ENCODE measurements at regions not wholly inside any gene's neighbourhood (a gene's known extent, or its start where the extent isn't known, plus 50 kb on each side); places are given as distances from the start of the nearest gene placed in this dataset.
A peak's percentile ranks its signal among the peaks of the same experiment; 100 is the strongest.

DNA sequence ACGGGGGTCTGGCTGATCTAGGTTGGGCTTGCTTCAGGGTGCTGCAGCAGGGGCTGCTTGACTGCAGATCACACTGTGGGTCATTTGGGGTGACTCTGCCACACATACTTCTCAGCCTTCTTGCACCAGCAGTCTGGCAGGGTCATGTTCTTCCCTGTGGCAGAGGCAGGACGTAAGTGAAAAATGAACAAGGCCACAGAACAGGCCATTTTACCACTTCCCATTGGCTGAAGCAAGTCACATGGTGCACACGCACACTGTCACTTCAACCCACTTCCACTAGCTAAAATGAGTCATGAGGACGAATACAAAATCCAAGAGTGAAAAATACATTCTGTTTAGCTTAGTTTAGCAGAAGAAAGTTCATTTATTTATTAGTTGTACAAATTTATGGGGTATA lies 168.6 kb upstream of the GGTLC1 start:
- in situ Hi-C loops (cut with MboI; ENCODE audit: low sequenced_read_pairs), result loop anchor here (25.0 kb wide), 2 partner anchors 105 to 755 kb away; no protein-coding TSS in a partner anchor
- Histone ChIP-seq H3K4me3 (no peak overlapping the region), H3K9me3 (no peaks in the 10 kb centered on the region), H3K4me1 (no peaks in the 10 kb centered on the region), H3K27me3 (ENCODE audit: low read depth) (no peaks in the 10 kb centered on the region), H3K36me3 (replicated peaks) (no peaks in the 10 kb centered on the region)
- DNase-seq (ENCODE audit: low spot score in 2 of 2), result no peak

DNA sequence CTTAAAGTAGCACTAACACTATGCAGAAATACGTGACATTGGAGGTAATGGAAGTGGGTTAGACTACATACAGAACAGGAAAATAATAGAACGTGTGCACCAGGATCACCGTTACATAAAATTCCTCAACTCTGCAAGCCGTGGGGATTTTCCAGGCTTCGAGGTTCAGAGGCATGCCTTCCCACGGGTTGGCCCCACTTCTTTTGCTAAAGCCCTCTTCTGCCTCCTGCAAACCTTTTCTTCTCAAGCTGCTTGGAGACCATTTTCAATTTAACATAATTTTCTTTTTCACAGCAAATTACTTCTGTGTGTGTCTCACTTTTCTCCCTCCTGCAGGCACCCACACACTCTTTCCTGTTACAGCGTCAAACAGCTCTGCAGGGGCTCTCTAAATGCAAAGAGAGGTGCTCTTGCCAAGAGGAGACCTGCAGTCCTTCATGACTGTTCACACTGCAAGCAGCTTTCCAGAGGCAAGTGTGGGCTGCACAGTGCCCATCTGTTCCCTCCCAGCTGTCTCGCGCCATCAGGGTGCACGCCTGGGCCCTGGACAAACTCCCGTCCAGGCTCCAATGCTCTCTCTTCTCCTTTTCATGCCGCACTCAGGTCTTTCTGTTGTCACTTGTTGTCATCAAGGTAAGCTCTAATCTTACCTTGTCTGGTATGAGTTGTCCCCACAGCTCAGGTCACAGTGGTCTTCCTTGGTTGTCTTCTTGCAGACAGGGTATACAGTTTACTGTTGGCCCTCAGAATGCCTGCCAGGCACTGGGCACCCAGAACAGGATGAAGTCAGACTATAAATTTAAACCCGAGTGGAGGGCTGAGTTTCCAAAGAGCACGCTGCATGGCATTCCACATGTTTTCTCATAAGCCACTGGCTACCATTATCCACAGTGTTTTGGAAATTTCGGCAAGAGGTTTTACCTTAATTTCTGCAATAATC lies 164.8 kb upstream of the GGTLC1 start:
- no peak for DNase-seq (ENCODE audit: low spot score in 2 of 2)
- no peaks in the 10 kb centered on the region for H3K4me1 ChIP-seq
- no peak overlapping the region for H3K4me3 ChIP-seq
- in situ Hi-C loops (cut with MboI; ENCODE audit: low sequenced_read_pairs), result loop anchor here (25.0 kb wide), 2 partner anchors 109 to 759 kb away; no protein-coding TSS in a partner anchor
- no peaks in the 10 kb centered on the region for H3K27me3 ChIP-seq (ENCODE audit: low read depth)
- no peaks in the 10 kb centered on the region for H3K9me3 ChIP-seq
- no peaks in the 10 kb centered on the region for H3K36me3 ChIP-seq (replicated peaks)

DNA sequence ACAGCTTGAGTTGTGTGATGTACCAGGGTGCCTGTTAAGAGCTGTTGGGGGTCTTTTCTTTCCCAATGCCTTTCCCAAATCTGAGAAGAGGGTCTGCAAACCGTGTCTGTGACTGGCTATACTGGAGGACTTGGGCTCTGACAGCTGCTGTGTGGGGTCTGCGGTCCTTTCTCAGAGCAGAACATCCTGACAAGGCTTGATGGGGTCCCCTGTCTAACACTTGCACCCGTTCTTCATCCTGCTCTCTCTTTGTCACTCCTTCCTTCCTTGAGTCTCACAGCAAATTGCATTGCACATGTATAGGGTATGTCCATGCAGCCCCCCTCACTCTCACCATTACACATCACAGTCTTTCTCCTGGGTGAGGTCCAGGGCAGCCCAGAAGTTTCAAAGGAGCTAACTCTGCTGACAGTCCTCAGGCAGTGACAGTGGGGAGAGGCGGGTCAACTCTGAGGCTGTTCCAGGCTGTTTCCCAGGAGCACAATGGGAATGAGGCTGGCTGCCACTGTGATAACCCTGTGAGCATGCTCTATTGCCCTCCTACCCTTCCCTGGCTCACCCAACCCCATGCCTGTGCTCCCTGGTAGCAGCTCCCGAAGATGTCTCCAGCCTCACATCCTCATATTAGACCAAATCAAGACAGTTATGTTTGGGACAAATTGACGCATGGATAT lies 163.2 kb upstream of the GGTLC1 start:
- in situ Hi-C loops (cut with MboI; ENCODE audit: low sequenced_read_pairs), result loop anchor here (25.0 kb wide), 2 partner anchors 111 to 761 kb away; no protein-coding TSS in a partner anchor
- Histone ChIP-seq H3K9me3 (no peaks in the 10 kb centered on the region), H3K27me3 (ENCODE audit: low read depth) (no peaks in the 10 kb centered on the region), H3K36me3 (replicated peaks) (no peaks in the 10 kb centered on the region), H3K4me1 (no peaks in the 10 kb centered on the region), H3K4me3 (no peak overlapping the region)
- no peak for DNase-seq (ENCODE audit: low spot score in 2 of 2)

DNA sequence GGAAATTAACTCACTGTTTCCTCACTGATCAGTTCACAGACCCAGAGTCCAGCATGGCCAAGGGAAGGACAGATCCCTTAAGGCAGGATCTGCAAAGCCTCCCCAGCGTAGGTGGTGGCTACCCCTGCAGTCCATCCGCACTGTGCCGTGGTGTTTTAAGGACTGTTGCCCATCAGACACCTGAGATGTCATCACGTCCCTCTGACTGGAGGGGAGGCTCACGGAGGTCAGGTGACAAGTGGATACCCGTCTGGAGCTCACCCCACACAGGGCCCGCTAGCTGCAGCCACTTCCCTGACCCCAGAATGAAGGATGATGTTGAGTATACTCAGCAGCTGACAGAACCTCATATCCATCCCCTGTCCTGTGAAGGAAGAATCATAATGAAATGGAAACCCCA lies 161.8 kb upstream of the GGTLC1 start:
- no peak for DNase-seq (ENCODE audit: low spot score in 2 of 2)
- H3K4me1 ChIP-seq, result no peaks in the 10 kb centered on the region
- no peaks in the 10 kb centered on the region for H3K36me3 ChIP-seq (replicated peaks)
- H3K9me3 ChIP-seq, result no peaks in the 10 kb centered on the region
- no peaks in the 10 kb centered on the region for H3K27me3 ChIP-seq (ENCODE audit: low read depth)
- in situ Hi-C loops (cut with MboI; ENCODE audit: low sequenced_read_pairs), result loop anchor here (25.0 kb wide), 2 partner anchors 112 to 762 kb away; no protein-coding TSS in a partner anchor
- no peak overlapping the region for H3K4me3 ChIP-seq

DNA sequence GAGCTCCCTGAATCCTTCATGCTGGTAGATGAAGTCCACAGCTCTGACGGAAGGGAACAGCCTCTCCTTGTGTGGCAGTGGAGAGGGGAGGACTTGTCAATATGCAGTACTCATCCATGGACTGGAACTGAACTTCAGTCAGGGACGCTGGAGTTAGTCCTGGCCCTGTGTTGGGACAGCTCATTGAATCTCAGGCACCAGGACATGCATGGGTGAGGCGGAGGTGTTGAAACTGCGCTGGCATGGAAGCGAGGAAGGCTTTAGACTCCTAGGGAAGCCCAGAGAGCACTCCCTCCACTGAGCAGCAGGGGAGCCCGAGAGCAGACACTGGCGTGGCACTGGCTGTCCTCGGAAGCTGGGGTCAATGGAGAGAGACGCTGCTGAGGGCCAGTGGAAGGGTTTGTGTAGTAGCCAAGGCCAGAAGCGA lies 161.3 kb upstream of the GGTLC1 start:
- H3K36me3 ChIP-seq (replicated peaks), result no peaks in the 10 kb centered on the region
- no peaks in the 10 kb centered on the region for H3K27me3 ChIP-seq (ENCODE audit: low read depth)
- peak in 1 of 2 experiments; percentile 57 for DNase-seq (ENCODE audit: low spot score in 2 of 2)
- in situ Hi-C loops (cut with MboI; ENCODE audit: low sequenced_read_pairs), result loop anchor here (25.0 kb wide), 2 partner anchors 112 to 762 kb away; no protein-coding TSS in a partner anchor
- no peaks in the 10 kb centered on the region for H3K4me1 ChIP-seq
- H3K9me3 ChIP-seq, result no peaks in the 10 kb centered on the region
- H3K4me3 ChIP-seq, result no peak overlapping the region

DNA sequence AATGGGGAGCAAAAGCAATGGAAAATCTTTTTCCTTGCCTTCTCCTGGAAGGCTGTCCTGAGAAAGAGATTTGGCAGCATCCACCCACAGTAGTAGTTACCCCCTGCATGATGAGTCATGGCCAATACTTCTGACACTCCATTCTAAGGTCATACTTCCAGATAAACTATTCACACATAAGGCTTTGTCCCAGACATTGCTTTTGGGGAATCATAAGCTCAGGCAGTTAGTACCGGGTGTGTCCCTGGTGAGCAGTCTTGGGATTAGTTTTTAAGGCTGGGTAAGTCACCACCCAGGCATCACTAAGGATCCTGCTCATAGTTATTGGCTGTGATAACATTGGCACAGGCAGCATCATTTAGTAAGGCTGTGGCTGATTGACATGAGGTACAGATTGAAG lies 160.6 kb upstream of the GGTLC1 start:
- Histone ChIP-seq H3K4me3 (no peak overlapping the region), H3K36me3 (replicated peaks) (no peaks in the 10 kb centered on the region), H3K27me3 (ENCODE audit: low read depth) (no peaks in the 10 kb centered on the region), H3K9me3 (no peaks in the 10 kb centered on the region), H3K4me1 (no peaks in the 10 kb centered on the region)
- no peak for DNase-seq (ENCODE audit: low spot score in 2 of 2)
- in situ Hi-C loops (cut with MboI; ENCODE audit: low sequenced_read_pairs), result no loop called here

DNA sequence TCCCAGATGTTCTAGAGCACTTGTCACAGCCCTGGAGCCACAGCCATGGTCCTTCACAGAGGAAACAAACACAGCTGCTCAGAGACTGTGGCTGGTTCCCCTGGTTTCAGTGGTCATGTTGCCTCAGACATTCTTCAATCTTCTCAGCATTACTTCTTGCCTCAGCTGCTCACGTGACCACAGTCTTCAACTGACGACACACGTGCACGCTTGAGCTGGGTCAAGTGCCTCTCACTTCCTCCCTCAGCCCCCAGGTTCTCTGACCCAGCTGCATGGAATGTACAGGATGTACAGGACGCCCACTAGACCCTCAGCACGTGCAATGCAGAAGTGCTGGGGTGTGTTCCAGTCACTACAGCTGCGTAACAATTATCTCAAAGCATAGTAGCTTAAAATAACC lies 159.8 kb upstream of the GGTLC1 start:
- H3K27me3 ChIP-seq (ENCODE audit: low read depth), result no peaks in the 10 kb centered on the region
- H3K9me3 ChIP-seq, result no peaks in the 10 kb centered on the region
- DNase-seq (ENCODE audit: low spot score in 2 of 2), result no peak
- no peaks in the 10 kb centered on the region for H3K36me3 ChIP-seq (replicated peaks)
- H3K4me3 ChIP-seq, result no peak overlapping the region
- H3K4me1 ChIP-seq, result no peaks in the 10 kb centered on the region
- in situ Hi-C loops (cut with MboI; ENCODE audit: low sequenced_read_pairs), result no loop called here

DNA sequence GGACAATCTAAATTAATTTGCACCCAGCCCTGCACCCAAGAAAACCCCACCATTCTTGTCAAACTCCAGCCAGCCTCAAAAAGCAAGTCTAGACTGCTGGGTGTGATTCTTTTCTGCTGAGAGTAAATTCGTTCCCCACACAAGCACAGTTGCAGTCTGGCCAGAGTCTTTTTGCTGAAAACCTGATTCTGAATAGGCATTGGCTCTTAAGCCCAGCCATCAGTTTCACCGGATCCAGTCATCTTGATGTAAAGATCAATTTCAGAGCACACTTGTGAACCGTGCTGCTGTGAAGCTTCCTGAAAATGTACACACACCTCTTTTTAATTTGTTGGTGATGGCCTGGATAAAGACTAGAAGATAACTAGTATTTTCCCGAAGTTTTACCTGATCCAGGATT lies 159.4 kb upstream of the GGTLC1 start:
- no peaks in the 10 kb centered on the region for H3K27me3 ChIP-seq (ENCODE audit: low read depth)
- DNase-seq (ENCODE audit: low spot score in 2 of 2), result no peak
- H3K9me3 ChIP-seq, result no peaks in the 10 kb centered on the region
- in situ Hi-C loops (cut with MboI; ENCODE audit: low sequenced_read_pairs), result no loop called here
- no peaks in the 10 kb centered on the region for H3K36me3 ChIP-seq (replicated peaks)
- no peaks in the 10 kb centered on the region for H3K4me1 ChIP-seq
- no peak overlapping the region for H3K4me3 ChIP-seq

DNA sequence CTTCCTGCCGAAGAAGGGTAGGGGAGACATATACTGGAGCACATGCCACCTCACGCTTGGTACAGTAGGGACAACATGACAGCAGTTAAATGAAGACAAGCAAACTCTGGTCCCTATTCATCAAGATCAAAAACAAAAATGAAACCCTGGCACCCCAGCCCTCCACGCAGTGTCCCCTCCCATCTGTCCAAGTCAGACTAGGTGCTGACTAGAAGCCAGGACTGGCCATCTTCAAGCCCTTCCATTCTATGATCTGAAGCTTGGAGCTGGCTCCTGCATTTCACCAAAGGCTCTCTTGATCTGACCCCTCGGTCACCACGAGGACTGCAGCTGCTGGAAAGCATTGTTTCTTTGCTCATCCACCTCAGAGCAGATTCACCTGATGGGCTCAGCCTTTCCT lies 158.9 kb upstream of the GGTLC1 start:
- Histone ChIP-seq H3K4me1 (no peaks in the 10 kb centered on the region), H3K36me3 (replicated peaks) (no peaks in the 10 kb centered on the region), H3K27me3 (ENCODE audit: low read depth) (no peaks in the 10 kb centered on the region), H3K9me3 (no peaks in the 10 kb centered on the region), H3K4me3 (no peak overlapping the region)
- in situ Hi-C loops (cut with MboI; ENCODE audit: low sequenced_read_pairs), result no loop called here
- DNase-seq (ENCODE audit: low spot score in 2 of 2), result no peak

DNA sequence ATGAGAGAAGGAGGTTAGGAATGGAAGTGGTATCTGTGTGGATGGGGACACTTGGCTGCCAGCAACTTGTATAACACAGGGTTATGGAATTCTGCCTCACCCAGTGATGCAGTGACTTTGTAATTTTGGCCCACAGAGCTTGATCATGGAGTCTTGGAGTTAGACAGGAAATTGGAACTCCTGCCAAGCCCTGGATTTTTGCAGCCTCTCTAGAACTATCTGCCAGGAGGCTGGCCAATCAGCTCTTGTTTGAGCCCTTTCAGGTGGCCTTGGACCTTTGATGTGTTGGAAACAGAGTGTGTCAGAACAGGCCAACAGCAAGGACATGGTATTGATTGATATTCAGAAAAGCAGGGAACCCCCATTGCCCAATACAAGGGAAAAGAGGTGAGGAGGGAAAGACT lies 157.7 kb upstream of the GGTLC1 start:
- Histone ChIP-seq H3K9me3 (no peaks in the 10 kb centered on the region), H3K36me3 (replicated peaks) (no peaks in the 10 kb centered on the region), H3K27me3 (ENCODE audit: low read depth) (no peaks in the 10 kb centered on the region), H3K4me3 (no peak overlapping the region), H3K4me1 (no peaks in the 10 kb centered on the region)
- in situ Hi-C loops (cut with MboI; ENCODE audit: low sequenced_read_pairs), result no loop called here
- DNase-seq (ENCODE audit: low spot score in 2 of 2), result no peak

DNA sequence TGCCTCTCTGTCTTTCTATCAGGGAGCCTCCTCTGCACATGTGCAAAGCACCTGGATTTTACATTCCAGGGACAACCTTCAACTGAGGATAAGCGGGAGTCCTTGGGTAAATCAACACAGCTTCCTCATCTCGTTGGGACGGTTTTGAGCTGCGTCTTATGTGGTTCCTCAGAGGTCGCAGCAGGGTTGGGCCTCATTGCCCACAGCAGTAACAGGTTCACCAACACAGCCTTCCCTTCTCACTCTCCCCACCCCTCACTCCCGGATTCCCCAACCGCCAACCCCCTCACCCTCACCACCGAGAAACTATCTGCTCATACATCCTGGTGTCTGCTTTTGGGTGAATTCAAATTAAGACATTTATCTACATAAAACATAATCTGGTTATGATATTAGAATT lies 155.8 kb upstream of the GGTLC1 start:
- Histone ChIP-seq H3K4me1 (no peaks in the 10 kb centered on the region), H3K4me3 (no peak overlapping the region), H3K9me3 (no peaks in the 10 kb centered on the region), H3K36me3 (replicated peaks) (no peaks in the 10 kb centered on the region), H3K27me3 (ENCODE audit: low read depth) (no peaks in the 10 kb centered on the region)
- in situ Hi-C loops (cut with MboI; ENCODE audit: low sequenced_read_pairs), result no loop called here
- DNase-seq (ENCODE audit: low spot score in 2 of 2), result no peak

DNA sequence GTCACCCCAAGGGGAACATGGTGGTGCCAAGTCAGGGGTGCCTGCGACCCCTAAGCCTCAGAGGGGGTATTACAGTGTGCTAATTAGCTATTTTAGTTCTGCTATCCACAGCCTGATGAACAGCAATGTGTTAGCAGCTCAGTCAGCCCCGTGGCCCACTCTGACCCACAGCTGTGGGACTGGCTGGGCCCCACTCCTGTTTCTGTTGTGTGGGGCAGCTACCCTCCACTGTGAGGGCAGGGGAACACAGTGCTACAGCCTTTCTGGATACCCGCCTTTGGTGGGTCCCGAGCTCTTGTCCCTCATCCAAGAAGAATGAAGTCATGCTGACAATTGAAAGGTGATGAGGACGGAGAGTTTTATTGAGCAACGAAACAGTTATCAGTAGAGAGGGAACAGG lies 152.5 kb upstream of the GGTLC1 start:
- Histone ChIP-seq H3K36me3 (replicated peaks) (no peaks in the 10 kb centered on the region), H3K27me3 (ENCODE audit: low read depth) (no peaks in the 10 kb centered on the region), H3K4me3 (no peak overlapping the region), H3K4me1 (no peaks in the 10 kb centered on the region), H3K9me3 (no peaks in the 10 kb centered on the region)
- in situ Hi-C loops (cut with MboI; ENCODE audit: low sequenced_read_pairs), result no loop called here
- no peak for DNase-seq (ENCODE audit: low spot score in 2 of 2)

DNA sequence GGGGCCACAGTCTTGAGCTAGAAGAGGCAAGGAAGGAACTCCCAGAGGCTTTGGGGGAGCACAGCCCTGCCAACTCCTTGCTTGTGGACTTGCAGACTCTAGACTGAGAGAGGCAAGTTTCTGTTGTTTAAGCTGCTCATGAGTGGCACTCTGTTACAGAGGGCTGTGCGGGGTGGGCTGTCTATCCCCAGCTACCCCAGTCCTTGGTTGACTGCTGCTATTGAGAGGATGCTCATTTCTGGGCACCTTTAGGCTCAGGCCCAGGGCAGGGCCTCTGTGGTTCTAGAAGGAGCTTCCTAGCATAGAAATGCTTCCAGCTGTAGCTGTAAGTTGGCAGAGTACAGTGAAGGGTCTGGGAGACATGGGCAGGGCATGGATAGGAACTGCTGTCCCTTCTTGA lies 151.3 kb upstream of the GGTLC1 start:
- H3K27me3 ChIP-seq (ENCODE audit: low read depth), result no peaks in the 10 kb centered on the region
- no peaks in the 10 kb centered on the region for H3K4me1 ChIP-seq
- H3K9me3 ChIP-seq, result no peaks in the 10 kb centered on the region
- in situ Hi-C loops (cut with MboI; ENCODE audit: low sequenced_read_pairs), result no loop called here
- H3K4me3 ChIP-seq, result no peak overlapping the region
- no peaks in the 10 kb centered on the region for H3K36me3 ChIP-seq (replicated peaks)
- DNase-seq (ENCODE audit: low spot score in 2 of 2), result no peak

DNA sequence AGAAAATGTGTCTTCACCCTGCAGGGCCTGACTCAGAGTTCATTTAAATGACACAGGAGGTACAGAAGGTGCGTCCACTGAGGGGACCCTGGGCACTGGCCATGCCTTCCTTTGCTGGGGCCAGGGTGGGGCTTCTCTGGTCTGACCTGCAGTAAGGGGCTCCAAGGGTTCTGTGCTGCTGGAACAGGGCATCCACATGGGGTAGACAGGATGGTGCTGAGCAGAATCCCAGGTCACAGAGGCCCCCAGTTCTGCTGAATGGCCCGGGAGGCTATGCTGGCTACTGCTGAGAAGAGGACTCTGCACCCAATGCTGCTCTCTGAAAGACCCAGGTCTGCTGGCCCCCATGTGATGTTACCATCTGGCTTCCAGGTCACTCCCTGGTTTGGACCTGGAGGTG lies 150.4 kb upstream of the GGTLC1 start:
- H3K27me3 ChIP-seq (ENCODE audit: low read depth), result no peaks in the 10 kb centered on the region
- H3K4me3 ChIP-seq, result no peak overlapping the region
- H3K4me1 ChIP-seq, result no peaks in the 10 kb centered on the region
- H3K36me3 ChIP-seq (replicated peaks), result no peaks in the 10 kb centered on the region
- H3K9me3 ChIP-seq, result no peaks in the 10 kb centered on the region
- in situ Hi-C loops (cut with MboI; ENCODE audit: low sequenced_read_pairs), result no loop called here
- DNase-seq (ENCODE audit: low spot score in 2 of 2), result no peak
